Activated CD4-positive, alpha-beta T cell treated with anti-CD3 and anti-CD28 coated beads, Interleukin-2, Interleukin-4, amounts not matched to agents 100 ng/mL and 50 ng/mL, durations not matched to agents 16 hours and 8 hours (primary cell): ENCODE measurements at regions not wholly inside any gene's neighbourhood (a gene's known extent, or its start where the extent isn't known, plus 50 kb on each side); places are given as distances from the start of the nearest gene placed in this dataset.

Experiments used
- DNase-seq: peaks from one replicate; pipeline ENCODE4 v3.0.0-alpha.2; 2020; ENCODE audit warnings: low spot score

DNA sequence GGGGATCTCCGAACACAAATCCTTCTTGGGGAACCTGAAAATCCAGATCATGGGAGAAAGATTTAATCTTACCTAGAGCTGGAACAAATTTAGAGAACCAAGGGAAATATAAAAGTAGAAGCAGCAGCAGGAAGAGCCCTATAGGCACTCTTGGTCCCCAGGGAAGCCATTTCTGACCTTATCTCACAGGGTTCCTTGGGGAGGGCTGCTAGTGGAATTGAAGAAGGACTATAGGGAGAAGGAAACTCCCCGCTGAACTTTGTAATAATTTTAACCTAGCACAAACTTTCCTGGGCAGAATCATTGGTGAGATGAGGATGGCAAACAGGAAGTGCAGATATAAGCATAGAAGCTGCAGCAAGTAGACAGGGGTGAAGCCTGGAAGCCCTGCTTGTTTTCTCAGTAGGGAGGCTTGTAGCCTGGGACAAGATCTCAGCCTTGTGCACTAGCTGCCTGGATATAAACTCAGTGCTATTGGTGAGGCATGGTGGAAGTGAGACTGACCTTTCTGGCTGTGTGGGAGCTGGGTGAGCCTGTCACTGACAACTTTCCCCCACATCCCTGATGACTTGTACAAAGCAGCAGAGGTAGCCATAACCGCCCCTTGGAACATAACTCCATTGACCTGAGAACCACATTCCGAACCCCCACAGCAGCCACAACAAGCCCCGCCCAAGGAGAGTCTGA, 343.0 kb upstream of the TGFBR2 start:
- no peak for DNase-seq

DNA sequence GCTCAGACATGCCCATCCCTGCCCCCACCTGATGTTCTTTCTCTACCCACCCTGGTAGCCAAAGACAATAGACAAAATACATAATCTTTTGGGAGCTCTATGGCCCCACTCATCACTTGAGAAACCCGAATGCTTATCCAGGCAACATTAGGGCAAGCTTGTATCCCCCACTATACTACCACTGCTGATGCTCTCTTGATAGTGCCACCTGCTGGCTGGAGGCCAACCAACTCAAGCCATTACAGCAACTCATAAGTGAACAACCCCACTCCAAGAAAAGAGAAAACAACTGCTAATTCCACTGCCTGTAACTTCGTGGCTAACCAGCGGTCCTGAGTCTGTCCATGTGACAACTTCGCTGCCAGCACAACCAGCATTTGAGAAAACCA, 342.5 kb upstream of the TGFBR2 start:
- DNase-seq: no peak

DNA sequence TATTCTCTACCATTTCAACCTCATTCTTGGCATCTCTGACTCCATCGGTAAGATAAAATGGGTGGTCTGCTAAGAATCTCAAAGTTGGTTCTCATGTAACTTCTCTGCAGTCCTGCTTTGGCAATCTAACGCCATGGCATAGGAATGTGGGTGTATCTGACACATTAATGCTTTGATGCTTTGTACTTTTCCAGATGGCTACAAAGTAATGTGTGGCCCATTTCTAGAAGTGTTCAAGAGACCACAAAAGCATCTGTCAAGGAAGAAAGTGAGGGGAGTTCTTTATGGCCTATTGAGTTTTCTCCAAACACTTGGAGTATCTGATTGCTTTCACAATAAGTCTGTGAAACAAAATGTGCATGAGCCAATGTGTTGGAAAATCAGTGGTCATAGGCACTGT, 339.9 kb upstream of the TGFBR2 start:
- DNase-seq: no peak

DNA sequence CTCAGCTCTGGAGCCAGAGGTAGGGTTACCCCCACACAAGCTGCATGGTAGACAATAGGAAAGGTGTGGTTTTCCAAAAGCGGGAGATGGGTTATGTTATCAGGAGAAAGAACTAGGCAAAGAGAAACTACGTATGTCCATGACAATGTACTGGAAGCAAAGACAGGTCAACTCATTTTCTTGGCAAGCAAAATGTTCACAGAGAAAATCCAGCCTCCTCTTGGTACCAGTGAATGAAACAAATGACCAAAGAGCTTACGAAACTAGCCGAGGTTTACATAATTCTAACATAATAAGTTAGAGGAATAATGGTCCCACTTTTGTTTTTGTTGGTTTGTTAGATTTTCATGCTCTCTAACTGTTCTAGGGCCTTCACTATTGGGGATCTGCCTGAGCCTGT, 338.1 kb upstream of the TGFBR2 start:
- no peak for DNase-seq

DNA sequence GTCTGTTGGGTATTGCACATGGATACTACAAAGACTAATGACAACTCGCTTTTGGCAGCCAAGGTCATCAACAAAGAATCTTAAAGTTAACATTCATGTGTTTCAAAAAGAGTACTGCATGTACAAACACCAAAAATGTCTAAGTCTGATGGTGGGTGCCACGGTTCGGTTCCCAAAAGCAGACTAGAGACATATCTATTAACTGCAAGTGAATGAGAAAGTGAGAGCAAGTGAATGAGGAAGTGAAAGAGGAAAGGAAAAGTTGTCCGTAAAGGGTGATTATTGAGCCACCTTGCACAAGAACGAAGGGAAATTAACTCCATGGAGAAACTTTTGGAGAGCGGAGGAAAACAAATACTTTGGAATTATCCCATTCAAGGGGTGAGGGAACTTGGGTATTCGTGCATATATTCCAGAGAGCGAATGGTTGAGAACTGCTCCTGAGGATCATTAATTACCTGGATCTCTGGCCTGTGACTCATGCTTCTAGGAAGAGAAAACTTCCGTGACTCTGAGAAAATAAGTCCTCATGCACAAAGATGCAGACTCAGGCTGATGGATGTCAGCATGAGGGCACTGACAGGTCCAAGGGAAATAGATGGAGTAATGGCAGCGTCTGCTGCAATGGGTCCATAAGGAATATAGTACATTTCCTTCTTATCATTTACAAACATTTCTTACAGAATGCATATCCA, 336.5 kb upstream of the TGFBR2 start:
- no peak for DNase-seq

DNA sequence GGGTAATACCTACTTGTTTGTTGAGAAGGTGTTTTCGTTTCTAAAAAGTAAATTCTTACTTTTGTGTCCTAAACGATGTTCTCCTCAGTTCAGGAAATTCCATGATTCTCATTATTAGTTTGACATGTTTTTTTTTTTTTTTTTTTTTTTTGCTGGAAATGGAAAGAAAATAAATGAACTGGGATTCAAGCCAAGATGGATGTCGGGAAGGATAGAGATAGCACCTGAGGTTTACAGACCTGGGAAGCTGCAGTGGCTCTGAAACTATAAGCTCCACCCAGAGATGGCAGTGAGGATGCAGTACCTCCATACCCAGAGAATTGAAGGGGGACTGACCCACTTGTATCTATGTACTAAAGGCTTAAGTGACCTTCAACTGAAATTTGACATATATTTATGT, 334.6 kb upstream of the TGFBR2 start:
- no peak for DNase-seq

DNA sequence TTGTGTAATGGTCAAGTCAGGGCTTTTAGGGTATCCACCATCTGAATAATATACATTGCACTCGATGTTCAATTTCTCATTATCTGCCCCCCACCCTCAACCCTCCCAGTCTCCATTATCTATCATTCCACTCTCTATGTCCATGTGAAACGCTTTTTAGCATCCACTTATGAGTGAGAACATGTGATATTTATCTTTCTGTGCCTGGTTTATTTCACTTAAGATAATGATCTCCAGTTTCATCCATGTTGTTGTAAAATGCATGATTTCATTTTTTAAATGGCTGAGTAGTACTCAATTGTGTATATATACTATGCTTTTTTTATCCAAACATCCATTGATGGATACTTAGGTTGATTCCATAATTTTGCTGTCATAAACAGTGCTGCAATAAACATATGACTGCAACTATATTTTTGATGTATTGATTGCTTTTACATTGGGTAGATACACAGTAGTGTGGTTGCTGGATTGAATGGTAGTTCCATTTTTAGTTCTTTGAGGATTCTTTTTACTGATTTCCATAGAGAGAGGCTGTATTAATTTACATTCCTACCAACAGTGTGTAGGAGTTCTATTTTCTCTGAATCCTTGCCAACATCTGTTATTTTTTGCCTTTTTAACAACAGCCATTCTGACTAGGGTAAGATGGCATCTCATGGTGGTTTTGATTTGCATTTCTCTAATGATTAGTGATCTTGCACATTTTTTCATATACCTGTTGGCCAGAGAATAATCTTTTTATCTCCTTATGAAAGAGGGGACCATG, 332.9 kb upstream of the TGFBR2 start:
- DNase-seq: no peak

DNA sequence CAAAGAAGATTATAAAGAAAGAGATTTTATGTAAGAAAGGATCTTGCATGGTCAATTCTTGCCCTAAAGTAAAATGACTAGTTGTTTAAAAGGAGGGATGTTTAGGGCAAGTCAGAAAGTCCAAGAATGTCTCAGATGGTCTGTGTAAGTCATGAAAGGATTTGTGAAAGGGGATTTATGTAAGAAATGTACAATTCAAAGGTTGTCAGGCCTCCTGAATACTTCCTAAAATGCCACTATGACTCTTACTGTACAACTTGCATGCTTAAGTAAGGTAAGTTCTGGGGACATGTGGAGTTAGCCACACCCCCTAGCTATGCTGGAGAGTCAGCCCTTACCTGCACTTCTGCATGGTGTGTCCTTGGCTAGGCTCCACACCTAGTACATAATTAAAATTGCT, 328.9 kb upstream of the TGFBR2 start:
- DNase-seq: no peak

DNA sequence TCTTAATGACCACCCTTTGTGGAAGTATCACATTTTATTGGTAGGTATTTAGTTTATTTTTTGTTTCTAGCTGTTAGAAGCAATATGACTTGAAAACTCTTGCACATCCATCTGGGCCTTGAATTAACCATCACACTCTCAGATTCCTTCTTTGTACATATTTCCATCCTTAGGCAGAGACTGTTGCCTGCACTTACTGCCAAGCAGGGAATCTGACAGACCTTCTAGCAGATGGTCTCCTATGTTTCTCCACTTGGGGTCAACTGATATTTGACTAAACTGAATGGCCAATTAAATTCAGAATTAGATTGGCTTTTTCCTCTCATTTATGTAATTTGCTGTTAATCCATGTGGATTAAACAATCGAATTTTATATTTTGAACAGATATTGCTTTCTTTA, 324.9 kb upstream of the TGFBR2 start:
- DNase-seq: no peak

DNA sequence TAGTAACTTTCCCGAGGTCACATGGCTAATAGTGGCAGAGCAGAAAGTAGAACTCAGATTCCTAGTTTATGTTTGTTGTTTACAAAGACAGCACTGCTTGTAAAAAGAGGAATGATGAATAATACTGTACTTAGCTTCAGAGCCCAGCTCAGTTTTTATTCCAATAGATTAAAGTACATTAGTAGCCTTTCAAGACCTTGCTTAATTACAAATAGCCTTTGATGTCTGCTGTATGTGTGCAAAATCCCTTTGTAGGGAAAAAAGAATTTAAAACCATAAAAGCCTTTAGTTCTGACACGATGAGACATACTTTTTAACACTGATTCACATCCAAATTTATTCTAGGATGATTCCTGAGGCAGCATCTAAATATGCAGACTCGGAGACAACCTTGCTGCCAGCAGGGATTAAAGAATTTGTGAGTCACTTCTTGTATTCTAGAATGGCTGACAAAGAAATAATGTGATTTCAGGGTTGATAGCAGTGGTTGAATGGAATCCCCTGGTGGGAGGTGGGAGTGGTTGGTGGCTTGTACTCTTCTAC, 324.2 kb upstream of the TGFBR2 start:
- DNase-seq: no peak

DNA sequence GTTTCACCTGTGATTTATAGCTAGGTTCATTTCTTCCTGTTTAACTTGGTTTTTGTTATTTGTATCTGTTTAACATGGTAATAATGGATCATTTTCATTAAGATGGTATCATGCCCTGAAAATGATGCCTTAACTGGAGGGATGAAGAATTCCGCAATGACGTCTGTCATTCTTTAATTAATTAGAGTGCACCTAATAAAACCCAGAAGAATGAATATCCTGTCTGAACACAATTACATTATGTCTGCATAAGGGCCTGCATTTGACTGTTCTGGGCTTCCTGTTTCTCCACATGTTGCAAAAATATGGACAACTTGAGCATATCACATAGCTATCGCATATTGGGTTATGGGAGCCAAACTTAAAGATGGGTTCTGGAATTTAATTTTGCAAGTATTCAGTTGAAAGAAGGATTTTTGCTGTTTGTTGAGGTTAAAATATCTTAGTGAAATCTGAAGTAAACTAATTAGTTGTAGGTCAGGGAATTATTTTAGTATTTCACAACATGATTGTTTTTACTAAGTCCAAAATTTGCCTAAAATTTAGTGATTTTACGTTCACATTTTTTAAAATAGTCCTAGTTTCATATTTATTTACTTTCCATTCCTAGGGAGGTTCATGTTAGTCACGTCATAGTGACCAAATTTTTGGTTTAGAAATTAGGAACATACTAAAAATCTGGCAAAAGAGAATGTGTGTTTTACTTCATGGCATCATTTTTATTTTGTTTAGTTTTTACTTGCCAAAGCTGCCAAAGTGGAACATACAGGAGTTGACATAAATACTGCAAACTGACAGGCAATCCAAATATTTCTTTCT, 321.0 kb upstream of the TGFBR2 start:
- no peak for DNase-seq

DNA sequence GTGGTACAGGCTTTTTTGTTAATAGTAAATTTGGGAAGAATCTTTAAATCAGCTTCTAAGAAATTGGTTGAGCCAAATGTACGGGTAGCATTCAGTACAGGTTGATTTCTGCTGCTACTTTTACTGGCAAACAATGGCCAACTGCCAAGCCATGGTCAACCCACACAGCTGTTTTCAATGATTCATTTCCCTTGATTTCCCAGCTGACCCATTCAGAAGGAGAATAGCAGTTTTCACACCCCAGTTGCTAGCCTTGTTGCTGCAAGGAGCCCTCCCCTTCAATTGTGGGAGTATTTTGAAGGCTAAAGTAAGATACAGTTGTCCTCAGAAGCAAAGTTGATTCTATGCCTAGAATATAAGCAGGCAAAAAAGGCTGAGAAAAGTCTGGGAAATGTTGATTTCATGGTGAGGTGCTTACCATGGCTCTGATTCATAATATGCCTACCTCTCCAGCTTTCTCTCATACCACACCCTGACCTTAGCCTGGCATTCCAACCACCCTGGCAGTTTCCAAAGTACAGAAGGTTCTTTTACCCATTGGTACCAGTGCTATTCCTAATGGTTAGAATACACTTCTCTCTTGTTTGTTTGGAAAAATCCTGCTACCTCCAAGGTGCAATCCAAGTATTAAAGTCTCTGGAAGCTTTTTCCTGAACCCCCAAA, 320.3 kb upstream of the TGFBR2 start:
- peak; percentile 73 for DNase-seq

DNA sequence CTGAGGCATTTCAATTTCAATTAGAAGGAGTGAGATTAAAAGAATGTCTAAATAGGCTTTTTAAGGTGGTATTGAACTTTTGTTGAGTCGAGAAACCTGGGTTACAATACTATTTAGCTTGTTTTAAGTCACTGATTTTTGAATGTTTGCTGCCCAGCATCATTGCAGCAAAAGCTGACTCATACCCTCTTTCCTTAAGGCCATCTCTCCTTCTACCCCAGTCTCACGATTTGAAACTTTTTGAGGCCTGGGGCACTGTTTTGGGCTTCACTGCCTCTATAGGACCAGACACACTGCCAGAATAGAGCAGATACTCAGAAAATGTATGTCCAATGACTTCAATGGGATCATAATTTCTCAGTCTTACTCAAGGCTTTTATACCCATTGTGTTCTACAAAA, 319.6 kb upstream of the TGFBR2 start:
- peak; percentile 27 for DNase-seq

DNA sequence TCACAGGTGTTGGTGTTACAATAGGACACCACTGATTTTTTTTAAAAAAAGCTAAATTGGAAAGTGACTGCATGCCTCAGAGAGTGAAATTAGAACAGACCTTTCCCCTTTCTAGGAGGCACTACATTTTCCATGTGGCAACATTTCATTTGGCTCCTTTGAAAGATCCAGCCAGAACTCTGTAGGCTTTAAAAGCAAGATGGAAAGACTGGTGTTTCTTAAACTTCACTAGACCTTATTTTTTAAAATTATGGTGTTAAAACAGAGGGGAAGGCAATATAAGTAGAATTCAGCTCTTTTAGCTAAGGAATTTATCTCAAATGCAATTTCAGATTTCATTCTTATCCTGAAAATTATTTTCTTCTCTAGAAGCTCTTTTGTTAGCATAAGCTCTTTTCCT, 317.6 kb upstream of the TGFBR2 start:
- DNase-seq: no peak

DNA sequence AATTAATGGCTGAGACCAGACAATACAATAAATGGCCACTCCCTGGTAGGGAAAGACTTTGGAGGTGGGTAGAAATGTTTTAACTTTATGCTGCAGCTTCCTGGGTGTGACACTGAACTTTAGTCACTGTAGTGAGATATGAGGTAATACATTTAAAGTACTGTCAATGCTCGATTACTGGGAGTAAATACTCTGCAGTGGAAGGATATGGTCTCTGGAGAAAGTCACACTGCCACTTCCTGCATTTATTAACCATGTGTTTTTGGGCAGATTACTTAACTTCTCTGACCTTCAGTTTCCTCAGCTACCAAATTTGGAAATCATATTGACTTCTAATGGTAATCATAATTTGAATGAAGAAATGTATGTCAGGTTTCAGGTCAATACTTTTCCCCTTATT, 317.1 kb upstream of the TGFBR2 start:
- peak; percentile 30 for DNase-seq

DNA sequence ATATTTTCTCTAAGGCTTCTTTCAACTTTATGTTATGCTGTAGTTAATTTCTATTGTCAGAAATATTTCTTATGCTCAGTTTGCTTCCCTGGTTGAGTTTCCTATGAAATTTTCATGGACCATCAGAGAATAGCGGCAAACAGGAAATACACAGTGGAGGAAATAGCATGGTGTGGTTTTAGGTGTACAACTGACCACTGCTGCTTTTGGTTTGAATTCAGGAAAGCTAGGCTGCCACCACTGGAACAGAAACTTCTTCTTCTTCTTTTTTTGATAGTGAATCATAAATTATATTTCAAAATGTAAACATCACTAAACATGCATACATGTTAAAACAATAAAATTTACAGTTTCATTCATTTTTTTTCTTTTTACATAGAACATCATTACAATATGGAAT, 316.6 kb upstream of the TGFBR2 start:
- DNase-seq: no peak

DNA sequence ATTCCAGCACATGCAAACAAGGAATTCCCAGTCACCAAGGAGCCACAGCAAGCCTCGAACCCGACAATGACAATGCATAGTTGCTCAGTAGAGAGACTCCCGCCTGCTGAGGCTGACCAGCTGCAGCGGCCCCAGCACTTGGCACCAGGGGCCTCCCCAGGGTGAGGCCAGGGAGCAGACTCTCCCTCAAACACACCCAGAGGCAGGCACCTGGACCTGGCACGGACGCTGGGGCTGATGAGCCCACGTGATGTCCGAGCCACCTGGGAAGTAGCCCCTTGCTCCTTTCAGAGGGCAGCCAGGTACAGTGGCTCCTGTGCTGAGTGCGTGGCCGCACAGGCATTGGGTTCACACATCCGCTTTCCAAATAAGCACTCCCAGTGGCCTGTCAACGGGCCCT, 315.9 kb upstream of the TGFBR2 start:
- no peak for DNase-seq

DNA sequence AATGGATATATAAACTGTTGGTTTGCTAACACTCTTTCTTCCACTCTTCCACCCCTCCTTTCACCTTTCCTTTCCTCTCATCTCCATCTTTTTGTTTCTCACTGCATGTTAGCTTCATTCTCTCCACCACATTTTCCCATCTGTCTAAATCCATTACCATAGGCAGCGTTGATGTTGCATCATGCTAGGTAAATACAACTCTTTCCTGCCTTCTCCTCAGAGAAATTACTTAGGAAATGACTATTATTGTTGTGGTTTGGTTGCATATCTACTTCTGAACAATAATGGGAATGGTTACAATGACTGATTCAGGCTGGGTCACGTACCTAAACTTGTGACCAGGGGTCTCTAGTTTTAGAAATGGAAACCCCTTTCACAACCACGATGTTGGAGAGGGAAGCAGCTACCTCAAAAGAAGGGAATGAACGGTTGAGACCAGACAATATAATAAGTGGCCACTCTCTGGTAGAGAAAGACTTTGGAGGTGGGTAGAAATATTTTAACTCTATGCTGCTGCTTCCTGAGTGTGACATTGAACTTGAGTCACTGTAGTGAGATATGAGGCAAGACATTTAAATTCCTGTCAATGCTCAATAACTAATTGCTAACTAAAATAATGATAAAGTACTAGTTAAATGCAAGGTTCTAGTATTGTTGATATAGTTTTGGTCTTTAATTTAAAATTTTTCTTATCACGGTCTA, 314.1 kb upstream of the TGFBR2 start:
- DNase-seq: peak; percentile 25

DNA sequence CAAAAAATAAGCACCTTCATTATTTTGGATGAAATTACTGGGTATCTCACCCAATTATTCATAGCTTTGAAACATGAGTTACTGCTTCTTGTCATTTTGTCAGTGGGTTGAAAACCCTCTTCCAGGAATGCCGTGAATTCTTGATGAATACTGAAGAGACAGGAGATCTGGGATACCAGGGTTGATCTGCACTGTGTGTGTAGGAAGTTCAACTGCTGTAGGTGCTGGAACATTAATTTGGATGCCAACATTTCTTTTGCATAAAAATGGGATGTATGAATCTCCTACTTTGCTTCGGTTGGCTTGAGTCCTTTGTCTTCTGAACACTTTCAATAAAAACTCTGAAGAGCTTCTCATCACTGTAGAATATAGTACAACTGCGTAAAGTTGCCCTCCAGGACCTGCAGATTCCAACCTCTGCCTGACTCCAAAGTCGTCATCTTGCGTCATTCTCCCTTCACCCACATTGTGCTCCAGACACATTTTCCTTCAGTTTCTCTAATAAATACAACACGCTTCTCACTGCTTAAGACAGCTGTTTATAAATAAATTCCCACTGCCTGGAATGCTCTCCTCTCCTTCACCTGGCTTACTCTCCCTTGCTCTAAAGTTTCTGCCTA, 312.7 kb upstream of the TGFBR2 start:
- DNase-seq: no peak

DNA sequence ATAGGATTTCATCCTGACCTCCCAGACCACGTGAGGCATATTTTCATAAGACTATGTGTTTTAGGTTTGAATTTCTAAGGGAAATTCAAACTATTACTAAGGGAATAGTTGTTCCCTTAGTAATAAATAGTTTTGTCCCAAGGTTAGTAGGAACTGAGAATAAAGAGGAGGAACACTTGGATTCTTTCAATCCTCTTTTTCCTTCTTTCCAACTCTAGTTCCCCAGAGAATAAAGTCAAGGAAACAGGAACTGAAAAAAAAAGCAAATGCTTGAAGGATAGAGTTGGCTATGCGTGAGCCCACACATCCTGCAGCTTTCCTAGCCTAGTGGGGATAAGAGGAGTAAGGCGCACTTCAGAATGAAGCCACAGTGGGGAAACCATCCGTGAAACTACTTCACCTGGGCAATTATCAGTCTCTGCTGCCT, 312.1 kb upstream of the TGFBR2 start:
- DNase-seq: no peak
